DMS 273 treated with DMSO at 0.1 percent for 48 hours (cell line): ENCODE measurements at regions not wholly inside any gene's neighbourhood (a gene's known extent, or its start where the extent isn't known, plus 50 kb on each side); places are given as distances from the start of the nearest gene placed in this dataset.
"Not testable (repeated sequence)": the region's sequence is repeated elsewhere in the genome, so short reads cannot be mapped to it uniquely, and the experiment has no call there.

Experiments
- DNase-seq: peaks from one replicate; lab custom pipeline; 2025; lab: John Stamatoyannopoulos, UW

DNA sequence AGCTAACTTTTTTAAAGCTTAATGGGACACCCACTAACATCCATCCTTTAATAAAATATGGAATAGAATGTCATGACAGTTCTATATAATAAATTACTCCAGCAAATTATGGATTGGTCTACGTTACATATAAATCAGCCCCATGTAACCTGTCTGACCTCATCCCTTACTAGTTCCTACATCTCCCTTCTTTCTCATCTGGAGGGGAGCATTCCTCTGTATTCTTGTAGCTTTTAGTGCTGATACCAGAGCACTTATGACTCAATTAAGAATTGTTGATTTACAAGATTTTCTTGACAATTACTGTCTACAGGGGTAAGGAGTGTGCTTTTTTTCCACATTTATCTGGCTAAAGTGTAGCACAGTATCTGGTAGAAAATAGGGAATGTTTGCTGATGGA lies 523.7 kb downstream of the FAM181B start:
- DNase-seq = no peak

DNA sequence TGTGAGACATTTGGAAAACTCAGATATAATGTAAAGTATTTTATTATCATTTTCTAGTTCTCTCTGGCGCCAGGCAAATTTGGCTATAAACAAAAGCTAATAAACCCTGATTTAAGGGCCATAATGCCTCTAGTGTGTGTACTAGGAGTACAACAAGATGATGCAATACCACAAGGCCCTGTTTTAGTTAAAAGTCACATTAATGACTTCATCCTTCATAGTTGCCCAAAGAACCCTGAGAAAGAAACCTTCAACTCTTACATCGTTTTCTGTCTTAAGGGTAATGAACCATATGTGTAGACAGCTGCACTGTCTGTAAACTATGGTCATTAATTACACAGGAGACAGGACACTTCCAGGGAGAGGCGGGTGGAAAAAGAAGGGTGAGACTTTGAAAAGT lies 538.4 kb downstream of the FAM181B start:
- peak; percentile 54 for DNase-seq

DNA sequence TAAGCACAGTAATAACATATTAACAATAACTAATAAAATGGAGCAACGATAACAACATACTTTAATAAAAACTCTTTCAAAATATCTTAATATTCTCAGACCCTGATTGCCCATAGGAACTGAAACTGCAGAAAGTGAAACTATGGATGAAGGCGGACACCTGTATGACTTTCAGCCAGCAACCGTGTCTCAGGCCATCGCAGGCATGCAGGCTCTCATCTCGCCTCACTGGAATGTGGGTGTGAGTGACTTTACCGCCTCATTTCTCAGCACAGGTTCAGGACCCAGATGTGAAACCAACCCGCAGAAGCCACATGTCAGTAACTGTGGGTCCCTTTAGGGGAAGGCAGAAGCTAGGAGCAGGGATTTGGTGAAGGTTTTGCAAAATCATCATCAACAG lies 539.1 kb downstream of the FAM181B start:
- no peak for DNase-seq

GRCh38 chr11:82191695-82192094 lies 542.0 kb downstream of the FAM181B start:
- DNase-seq = peak; percentile 52

DNA sequence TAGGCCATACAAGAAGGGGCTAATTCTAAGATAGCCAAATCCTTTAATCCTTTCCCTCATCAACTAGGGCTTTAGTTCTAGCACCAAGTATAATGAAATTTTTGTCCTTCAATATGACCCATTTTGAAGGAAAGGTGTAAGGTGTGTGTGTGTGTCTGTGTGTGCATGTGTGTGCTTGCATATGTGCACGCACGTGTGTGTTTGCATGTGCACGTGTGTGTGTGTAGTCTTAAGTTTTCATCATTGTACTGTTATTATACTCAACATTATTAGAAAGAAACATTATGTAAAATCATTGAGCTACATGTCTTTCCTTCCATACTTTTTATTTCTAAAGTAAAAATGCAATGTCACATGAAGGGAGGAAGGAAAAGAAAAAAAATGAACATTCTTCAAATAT lies 547.7 kb downstream of the FAM181B start:
- DNase-seq = no peak

GRCh38 chr11:82184966-82185365 lies 548.7 kb downstream of the FAM181B start:
- DNase-seq = no peak

GRCh38 chr11:82183346-82183745 lies 550.3 kb downstream of the FAM181B start:
- no peak for DNase-seq

DNA sequence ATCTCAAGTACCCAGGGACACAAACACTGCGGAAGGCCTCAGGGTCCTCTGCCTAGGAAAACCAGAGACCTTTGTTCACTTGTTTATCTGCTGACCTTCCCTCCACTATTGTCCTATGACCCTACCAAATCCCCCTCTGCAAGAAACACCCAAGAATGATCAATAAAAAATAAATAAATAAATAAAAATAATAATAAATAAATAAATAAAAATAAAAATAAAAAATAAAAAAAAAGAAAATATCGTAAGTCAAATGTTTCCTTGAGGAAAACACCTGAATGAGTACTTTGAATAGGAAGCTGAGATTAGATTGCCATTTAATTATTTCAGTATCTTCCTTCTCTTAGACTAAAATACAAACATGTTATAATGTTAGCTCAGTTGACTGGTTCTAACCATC lies 551.0 kb downstream of the FAM181B start:
- not testable (repeated sequence) for DNase-seq

DNA sequence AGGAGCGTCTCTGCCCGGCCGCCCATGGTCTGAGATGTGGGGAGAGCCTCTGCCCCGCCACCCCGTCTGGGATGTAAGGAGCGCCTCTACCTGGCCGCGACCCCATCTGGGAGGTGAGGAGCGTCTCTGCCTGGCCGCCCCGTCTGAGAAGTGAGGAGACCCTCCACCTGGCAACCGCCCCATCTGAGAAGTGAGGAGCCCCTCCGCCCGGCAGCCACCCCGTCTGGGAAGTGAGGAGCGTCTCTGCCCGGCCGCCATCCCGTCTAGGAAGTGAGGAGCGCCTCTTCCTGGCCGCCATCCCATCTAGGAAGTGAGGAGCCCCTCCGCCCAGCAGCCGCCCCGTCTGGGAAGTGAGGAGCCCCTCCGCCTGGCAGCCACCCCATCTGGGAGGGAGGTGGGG lies 551.9 kb downstream of the FAM181B start:
- not testable (repeated sequence) for DNase-seq

GRCh38 chr11:82176945-82177344 lies 556.7 kb downstream of the FAM181B start:
- no peak for DNase-seq

GRCh38 chr11:82176365-82176764 lies 557.3 kb downstream of the FAM181B start:
- DNase-seq = no peak

- no peak for DNase-seq
Measured at GRCh38 chr11:82174610-82175009, 559.1 kb downstream of the FAM181B start.

DNA sequence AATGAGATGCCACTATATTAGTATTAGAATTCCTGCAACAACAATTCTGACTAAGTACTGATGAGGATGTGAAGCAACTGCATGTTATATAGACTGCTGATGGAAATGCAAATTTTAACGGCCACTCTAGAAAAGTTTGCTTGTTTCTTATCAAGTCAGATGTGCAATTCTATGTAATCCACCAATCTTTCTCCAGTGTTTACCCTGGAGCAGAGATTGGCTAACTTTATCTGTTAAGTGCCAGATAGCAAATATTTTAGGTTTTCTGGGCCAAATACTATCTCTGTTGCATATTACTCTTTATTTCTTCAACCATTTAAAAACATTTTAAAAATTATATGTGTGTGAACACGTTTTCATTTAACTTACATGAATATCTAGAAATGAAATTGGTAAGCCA lies 586.9 kb downstream of the FAM181B start:
- DNase-seq = no peak

DNA sequence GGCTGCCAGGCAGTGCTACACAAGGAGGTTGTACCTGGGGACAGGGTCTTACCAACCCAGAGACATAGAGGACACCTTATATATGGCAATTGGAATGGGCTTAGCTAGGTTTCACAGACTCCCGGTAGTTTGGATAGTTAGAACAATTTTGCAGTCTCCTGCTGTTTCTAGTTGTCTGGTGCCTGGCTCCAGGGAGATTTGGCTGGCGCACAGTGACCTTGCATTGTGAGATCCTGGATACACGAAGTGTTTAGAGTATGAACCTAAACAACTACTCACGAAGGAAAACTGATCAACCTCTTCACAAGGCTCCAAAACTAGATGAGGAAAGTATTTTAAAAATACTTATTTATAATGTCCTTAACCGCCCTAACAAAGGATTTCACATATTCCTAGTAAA lies 614.7 kb downstream of the FAM181B start:
- DNase-seq = no peak

DNA sequence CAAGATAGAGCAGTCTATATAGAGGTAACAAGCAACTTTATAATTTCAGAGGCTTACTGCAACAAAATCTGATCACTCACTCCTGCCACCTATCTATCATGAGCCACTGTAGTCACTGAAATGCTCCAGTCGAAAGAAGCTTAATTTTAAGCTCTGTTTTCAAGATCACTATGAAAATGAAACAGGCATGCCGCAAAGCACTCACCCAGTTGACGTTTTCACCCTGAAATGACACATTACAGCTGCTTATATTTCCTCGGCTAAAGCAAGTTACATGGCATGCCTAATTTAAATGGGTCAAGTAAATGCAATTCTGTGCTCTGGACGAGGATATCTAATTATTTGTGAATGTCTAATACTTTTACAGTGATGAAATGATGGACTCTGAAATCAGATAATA lies 616.3 kb downstream of the FAM181B start:
- DNase-seq = no peak

DNA sequence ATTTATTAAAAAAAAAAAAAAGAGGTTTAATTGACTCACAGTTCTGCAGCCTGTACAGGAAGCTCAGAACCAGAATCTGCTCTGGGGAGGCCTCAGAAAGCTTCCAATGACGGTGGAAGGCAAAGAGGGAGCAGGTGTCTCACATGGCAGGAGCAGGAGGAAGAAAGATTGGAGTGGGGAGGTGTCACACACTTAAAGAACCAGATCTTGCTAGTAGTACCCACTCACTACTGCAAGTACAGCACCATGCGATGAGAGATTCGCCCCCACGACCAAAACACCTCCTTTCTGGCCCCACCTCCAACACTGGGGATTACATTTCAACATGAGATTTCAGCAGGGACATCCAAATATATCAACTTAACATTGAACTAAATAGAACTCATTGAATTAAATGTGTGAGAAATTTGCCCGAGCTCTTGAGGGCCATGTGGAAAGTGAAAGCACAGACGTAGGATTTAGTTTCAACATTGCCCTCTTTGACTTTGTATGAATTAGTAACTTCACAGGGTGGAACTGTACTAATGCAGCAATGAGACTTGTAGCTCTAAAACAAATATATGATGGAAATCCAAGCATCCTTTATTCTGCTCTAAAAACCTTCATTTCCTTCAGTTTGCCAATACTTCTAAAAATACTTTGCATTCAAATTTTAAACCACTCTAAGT lies 628.2 kb downstream of the FAM181B start:
- no peak for DNase-seq

GRCh38 chr11:82092904-82093303 lies 640.8 kb downstream of the FAM181B start:
- no peak for DNase-seq

DNA sequence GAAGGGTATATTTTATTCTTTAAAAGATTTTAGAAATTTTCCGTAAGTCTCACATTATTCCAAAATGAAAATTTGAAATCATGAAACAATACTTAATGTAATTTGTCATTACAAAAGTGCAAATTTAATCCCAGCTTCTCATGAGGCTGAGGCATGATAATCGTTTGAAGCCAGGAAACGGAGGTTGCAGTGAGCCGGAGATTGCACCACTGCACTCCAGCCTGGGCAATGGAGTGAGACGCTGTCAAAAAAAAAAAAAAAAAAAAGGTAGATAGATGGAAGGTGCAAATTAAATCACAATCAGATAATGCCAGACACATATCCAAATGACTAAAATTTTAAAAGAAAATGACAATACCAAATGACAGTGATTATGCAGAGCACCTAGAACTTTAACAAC lies 644.2 kb downstream of the FAM181B start:
- DNase-seq = no peak

- no peak for DNase-seq
Measured at GRCh38 chr11:82085493-82085892, 648.2 kb downstream of the FAM181B start.

DNA sequence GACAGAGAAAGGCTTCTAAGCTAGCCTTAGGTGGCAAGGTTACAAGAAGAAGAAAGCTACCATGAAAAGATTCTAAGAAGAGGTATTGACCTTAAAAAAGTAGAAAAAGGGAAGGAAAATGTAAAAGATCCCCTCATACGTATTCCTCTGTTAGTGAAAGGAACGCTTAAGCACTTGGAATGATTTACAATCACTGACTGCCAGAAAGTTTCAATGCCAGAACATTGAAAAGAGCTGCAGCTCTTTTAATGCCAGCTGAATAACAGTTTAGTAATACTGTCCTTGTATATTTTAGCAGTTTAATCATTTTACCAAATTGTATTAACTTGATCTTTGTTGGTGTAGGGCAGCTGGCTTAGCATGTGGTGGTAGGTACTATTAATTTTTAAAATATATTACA lies 650.7 kb downstream of the FAM181B start:
- no peak for DNase-seq

GRCh38 chr11:82080160-82080559 lies 653.5 kb downstream of the FAM181B start:
- no peak for DNase-seq

GRCh38 chr11:82076126-82076525 lies 657.5 kb downstream of the FAM181B start:
- no peak for DNase-seq

DNA sequence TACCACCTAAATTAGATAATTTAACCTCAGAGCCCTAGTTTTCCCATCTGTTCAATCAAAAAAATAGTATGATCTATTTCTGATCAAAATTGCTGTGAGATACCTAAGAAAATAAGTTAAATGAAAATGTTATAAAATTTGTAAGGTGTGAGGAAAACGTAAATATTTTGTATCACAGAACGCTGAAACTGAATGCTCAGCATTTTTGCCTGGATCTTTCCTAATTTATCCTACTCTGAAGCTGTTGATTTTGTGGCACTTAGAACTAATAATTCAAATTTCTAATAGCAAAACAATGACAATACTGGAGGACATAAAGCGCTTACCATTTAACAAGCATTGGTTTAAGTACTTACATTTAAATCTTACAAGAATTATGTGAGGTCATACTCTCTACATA lies 674.2 kb downstream of the FAM181B start:
- DNase-seq = no peak

- no peak for DNase-seq
Measured at GRCh38 chr11:82056450-82056849, 677.2 kb downstream of the FAM181B start.

DNA sequence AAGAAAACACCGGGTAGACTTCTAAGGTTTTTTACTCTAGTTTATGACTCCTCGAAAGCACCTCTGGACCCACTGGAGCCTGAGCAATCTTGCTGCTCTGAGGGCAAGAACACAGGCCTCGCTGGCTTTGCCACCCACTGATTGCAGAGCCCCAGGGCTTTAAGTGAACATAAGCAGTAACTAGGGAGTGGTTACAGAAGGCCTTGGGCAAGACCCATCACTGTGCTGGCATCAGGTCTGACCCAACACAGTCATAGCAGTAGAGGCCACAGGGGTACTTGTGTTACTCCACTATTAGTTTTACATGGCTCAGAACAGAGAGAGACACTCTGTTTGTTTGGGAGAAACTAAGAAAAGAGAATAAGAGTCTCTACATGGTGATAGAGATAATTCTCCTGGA lies 684.5 kb downstream of the FAM181B start:
- no peak for DNase-seq
